ENCODE measurements at regions not wholly inside any gene's neighbourhood (a gene's known extent, or its start where the extent isn't known, plus 50 kb on each side); places are given as distances from the start of the nearest gene placed in this dataset.
"Not testable (repeated sequence)": the region's sequence is repeated elsewhere in the genome, so short reads cannot be mapped to it uniquely, and the experiment has no call there.

DNA sequence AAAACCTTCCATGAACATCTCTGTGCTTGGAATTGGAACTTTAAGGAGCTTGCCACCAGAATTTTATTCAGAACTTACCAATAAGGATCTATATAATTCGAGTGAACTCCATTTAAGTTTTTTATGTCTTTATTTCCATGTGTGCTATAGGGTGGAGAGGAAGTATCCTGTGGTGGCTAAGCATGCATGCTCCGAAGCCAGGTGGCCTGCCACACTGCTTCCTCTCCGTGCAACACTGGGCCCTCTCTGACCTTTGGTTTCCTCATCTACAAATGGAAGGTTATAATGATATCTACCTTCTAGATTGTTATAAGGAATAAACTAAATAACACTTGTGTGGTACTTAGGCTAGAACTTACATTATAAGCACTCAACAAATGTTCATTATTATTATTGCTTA lies 382.1 kb downstream of the PTPRC start:
- no peak overlapping the region for H3K27ac ChIP-seq (ENCODE audit: low read depth, low read length)
- no peaks in the 10 kb centered on the region for H3K9me2 ChIP-seq (replicated peaks; ENCODE audit: insufficient read depth, low read length)
- H3K9me3 ChIP-seq (ENCODE audit: insufficient read depth, low read length) = no peaks in the 10 kb centered on the region
- no peaks in the 10 kb centered on the region; the same call in 1 of the 2 replicates for H3K36me3 ChIP-seq (ENCODE audit: low read length)
- H2AFZ ChIP-seq (ENCODE audit: low read depth, low read length, severe bottlenecking) = no peak overlapping the region
- H3K79me2 ChIP-seq (ENCODE audit: insufficient read depth, low read length) = no peaks in the 10 kb centered on the region
- H3K4me3 ChIP-seq (ENCODE audit: insufficient read depth, low read length, poor library complexity, severe bottlenecking) = no peak overlapping the region
- TF ChIP-seq EZH2phosphoT487 (conservative IDR thresholded peaks at IDR 0.05; ENCODE audit: low read length) = no peak
- TF ChIP-seq, protein P1, sequence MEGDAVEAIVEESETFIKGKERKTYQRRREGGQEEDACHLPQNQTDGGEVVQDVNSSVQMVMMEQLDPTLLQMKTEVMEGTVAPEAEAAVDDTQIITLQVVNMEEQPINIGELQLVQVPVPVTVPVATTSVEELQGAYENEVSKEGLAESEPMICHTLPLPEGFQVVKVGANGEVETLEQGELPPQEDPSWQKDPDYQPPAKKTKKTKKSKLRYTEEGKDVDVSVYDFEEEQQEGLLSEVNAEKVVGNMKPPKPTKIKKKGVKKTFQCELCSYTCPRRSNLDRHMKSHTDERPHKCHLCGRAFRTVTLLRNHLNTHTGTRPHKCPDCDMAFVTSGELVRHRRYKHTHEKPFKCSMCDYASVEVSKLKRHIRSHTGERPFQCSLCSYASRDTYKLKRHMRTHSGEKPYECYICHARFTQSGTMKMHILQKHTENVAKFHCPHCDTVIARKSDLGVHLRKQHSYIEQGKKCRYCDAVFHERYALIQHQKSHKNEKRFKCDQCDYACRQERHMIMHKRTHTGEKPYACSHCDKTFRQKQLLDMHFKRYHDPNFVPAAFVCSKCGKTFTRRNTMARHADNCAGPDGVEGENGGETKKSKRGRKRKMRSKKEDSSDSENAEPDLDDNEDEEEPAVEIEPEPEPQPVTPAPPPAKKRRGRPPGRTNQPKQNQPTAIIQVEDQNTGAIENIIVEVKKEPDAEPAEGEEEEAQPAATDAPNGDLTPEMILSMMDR (IDR thresholded peaks at IDR 0.05; ENCODE audit: insufficient read depth, low read length, poor library complexity, severe bottlenecking) = no peak
- no peaks in the 10 kb centered on the region for H3K27me3 ChIP-seq (ENCODE audit: low read length)
- no peaks in the 10 kb centered on the region for H3F3A ChIP-seq (ENCODE audit: insufficient read depth)
- H3K4me2 ChIP-seq (ENCODE audit: low read depth, low read length, poor library complexity, severe bottlenecking) = no peak overlapping the region
- no peak overlapping the region for H3K9ac ChIP-seq (ENCODE audit: low read length)
- H4K20me1 ChIP-seq (ENCODE audit: low read depth, low read length) = no peaks in the 10 kb centered on the region

GRCh38 chr1:199029401-199029800 lies 390.6 kb downstream of the PTPRC start:
- H3K36me3 ChIP-seq (ENCODE audit: low read length) = no peaks in the 10 kb centered on the region
- H3K79me2 ChIP-seq (ENCODE audit: insufficient read depth, low read length) = no peaks in the 10 kb centered on the region
- no peaks in the 10 kb centered on the region for H3F3A ChIP-seq (ENCODE audit: insufficient read depth)
- no peaks in the 10 kb centered on the region for H4K20me1 ChIP-seq (ENCODE audit: low read depth, low read length)
- H3K9me3 ChIP-seq (ENCODE audit: insufficient read depth, low read length) = no peaks in the 10 kb centered on the region
- no peak overlapping the region for H3K4me3 ChIP-seq (ENCODE audit: insufficient read depth, low read length, poor library complexity, severe bottlenecking)
- H2AFZ ChIP-seq (ENCODE audit: low read depth, low read length, severe bottlenecking) = no peak overlapping the region
- no peak overlapping the region for H3K27ac ChIP-seq (ENCODE audit: low read depth, low read length)
- no peak overlapping the region for H3K9ac ChIP-seq (ENCODE audit: low read length)
- TF ChIP-seq, protein P1 (IDR thresholded peaks at IDR 0.05; ENCODE audit: insufficient read depth, low read length, poor library complexity, severe bottlenecking) = no peak
- H3K9me2 ChIP-seq (replicated peaks; ENCODE audit: insufficient read depth, low read length) = no peaks in the 10 kb centered on the region
- no peaks in the 10 kb centered on the region for H3K27me3 ChIP-seq (ENCODE audit: low read length)
- no peak overlapping the region for H3K4me2 ChIP-seq (ENCODE audit: low read depth, low read length, poor library complexity, severe bottlenecking)

DNA sequence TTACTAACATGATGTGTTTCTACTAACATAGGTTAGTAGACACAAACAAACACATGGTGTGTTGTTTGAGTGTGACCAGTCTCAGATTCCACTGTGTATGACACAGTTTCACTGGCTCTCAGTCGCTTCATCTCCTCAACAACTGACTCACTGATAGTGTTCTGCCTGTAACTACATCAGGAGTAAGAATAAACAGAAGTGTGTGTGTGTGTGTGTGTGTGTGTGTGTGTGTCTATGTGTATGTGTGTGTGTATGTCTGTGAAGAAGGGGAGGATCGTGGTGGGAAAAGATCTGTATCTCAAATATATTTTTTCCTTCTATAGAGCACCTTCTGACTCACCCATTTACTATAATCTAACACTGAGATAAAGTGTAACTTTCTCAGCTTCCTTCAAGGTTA lies 391.0 kb downstream of the PTPRC start:
- H3K27ac ChIP-seq (ENCODE audit: low read depth, low read length) = no peak overlapping the region
- no peaks in the 10 kb centered on the region for H3K27me3 ChIP-seq (ENCODE audit: low read length)
- no peaks in the 10 kb centered on the region for H3K36me3 ChIP-seq (ENCODE audit: low read length)
- no peak overlapping the region for H3K4me3 ChIP-seq (ENCODE audit: insufficient read depth, low read length, poor library complexity, severe bottlenecking)
- no peak overlapping the region for H2AFZ ChIP-seq (ENCODE audit: low read depth, low read length, severe bottlenecking)
- no peaks in the 10 kb centered on the region for H3K9me3 ChIP-seq (ENCODE audit: insufficient read depth, low read length)
- H3K4me2 ChIP-seq (ENCODE audit: low read depth, low read length, poor library complexity, severe bottlenecking) = no peak overlapping the region
- no peak overlapping the region for H3K9ac ChIP-seq (ENCODE audit: low read length)
- TF ChIP-seq, protein P1 (IDR thresholded peaks at IDR 0.05; ENCODE audit: insufficient read depth, low read length, poor library complexity, severe bottlenecking) = no peak
- TF ChIP-seq EZH2phosphoT487 (conservative IDR thresholded peaks at IDR 0.05; ENCODE audit: low read length) = no peak
- no peaks in the 10 kb centered on the region for H3F3A ChIP-seq (ENCODE audit: insufficient read depth)
- no peaks in the 10 kb centered on the region for H4K20me1 ChIP-seq (ENCODE audit: low read depth, low read length)
- no peaks in the 10 kb centered on the region for H3K9me2 ChIP-seq (replicated peaks; ENCODE audit: insufficient read depth, low read length)
- H3K79me2 ChIP-seq (ENCODE audit: insufficient read depth, low read length) = no peaks in the 10 kb centered on the region

DNA sequence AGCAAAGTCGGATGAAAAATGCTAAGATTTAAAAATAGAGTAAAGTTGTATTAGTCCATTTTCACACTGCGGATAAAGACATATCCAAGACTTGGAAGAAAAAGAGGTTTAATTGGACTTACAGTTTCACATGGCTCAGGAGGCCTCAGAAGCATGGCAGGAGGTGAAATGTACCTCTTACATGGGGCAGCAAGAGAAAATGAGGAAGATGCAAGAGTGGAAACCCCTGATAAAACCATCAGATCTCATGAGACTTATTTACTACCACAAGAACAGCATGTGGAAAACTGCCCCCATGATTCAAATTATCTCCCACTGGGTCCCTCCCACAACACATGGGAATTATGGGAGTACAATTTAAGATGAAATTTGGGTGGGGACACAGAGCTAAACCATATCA lies 391.7 kb downstream of the PTPRC start:
- not testable (repeated sequence) for H3K27me3 ChIP-seq (ENCODE audit: low read length); H3K9ac ChIP-seq (ENCODE audit: low read length); H2AFZ ChIP-seq (ENCODE audit: low read depth, low read length, severe bottlenecking); H3K4me2 ChIP-seq (ENCODE audit: low read depth, low read length, poor library complexity, severe bottlenecking); H3F3A ChIP-seq (ENCODE audit: insufficient read depth); H3K79me2 ChIP-seq (ENCODE audit: insufficient read depth, low read length); H3K27ac ChIP-seq (ENCODE audit: low read depth, low read length); H3K4me3 ChIP-seq (ENCODE audit: insufficient read depth, low read length, poor library complexity, severe bottlenecking); H3K36me3 ChIP-seq (ENCODE audit: low read length); H4K20me1 ChIP-seq (ENCODE audit: low read depth, low read length); H3K9me2 ChIP-seq (replicated peaks; ENCODE audit: insufficient read depth, low read length); H3K9me3 ChIP-seq (ENCODE audit: insufficient read depth, low read length)

GRCh38 chr1:199031170-199031569 lies 392.3 kb downstream of the PTPRC start:
- not testable (repeated sequence) for H3K9ac ChIP-seq (ENCODE audit: low read length); H3K9me2 ChIP-seq (replicated peaks; ENCODE audit: insufficient read depth, low read length); H3K27me3 ChIP-seq (ENCODE audit: low read length); H3K79me2 ChIP-seq (ENCODE audit: insufficient read depth, low read length); H3K36me3 ChIP-seq (ENCODE audit: low read length); H3K9me3 ChIP-seq (ENCODE audit: insufficient read depth, low read length); H3K4me2 ChIP-seq (ENCODE audit: low read depth, low read length, poor library complexity, severe bottlenecking); H2AFZ ChIP-seq (ENCODE audit: low read depth, low read length, severe bottlenecking); H3K27ac ChIP-seq (ENCODE audit: low read depth, low read length); H3F3A ChIP-seq (ENCODE audit: insufficient read depth); H3K4me3 ChIP-seq (ENCODE audit: insufficient read depth, low read length, poor library complexity, severe bottlenecking); H4K20me1 ChIP-seq (ENCODE audit: low read depth, low read length)

DNA sequence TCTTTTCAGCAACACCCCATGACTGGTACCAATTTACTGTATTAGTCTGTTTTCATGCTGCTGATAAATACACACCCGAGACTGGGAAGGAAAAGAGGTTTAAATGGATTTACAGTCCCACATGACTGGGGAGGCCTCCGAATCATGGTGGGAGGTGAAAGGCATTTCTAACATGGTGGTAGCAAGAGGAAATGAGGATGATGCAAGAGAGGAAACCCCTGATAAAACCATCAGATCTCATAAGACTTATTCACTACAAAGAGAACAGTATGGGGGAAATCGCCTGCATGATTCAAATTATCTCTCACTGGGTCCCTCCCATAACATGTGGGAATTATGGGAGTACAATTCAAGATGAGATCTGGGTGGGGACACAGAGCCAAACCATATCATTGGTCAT lies 393.6 kb downstream of the PTPRC start:
- not testable (repeated sequence) for H3K4me3 ChIP-seq (ENCODE audit: insufficient read depth, low read length, poor library complexity, severe bottlenecking); H3K27me3 ChIP-seq (ENCODE audit: low read length); H3K27ac ChIP-seq (ENCODE audit: low read depth, low read length); H4K20me1 ChIP-seq (ENCODE audit: low read depth, low read length); H3K9me2 ChIP-seq (replicated peaks; ENCODE audit: insufficient read depth, low read length); H3K9ac ChIP-seq (ENCODE audit: low read length); H2AFZ ChIP-seq (ENCODE audit: low read depth, low read length, severe bottlenecking); H3K9me3 ChIP-seq (ENCODE audit: insufficient read depth, low read length); H3K4me2 ChIP-seq (ENCODE audit: low read depth, low read length, poor library complexity, severe bottlenecking); H3F3A ChIP-seq (ENCODE audit: insufficient read depth); H3K79me2 ChIP-seq (ENCODE audit: insufficient read depth, low read length); H3K36me3 ChIP-seq (ENCODE audit: low read length)
